ENCODE measurements at regions not wholly inside any gene's neighbourhood (a gene's known extent, or its start where the extent isn't known, plus 50 kb on each side); places are given as distances from the start of the nearest gene placed in this dataset.

DNA sequence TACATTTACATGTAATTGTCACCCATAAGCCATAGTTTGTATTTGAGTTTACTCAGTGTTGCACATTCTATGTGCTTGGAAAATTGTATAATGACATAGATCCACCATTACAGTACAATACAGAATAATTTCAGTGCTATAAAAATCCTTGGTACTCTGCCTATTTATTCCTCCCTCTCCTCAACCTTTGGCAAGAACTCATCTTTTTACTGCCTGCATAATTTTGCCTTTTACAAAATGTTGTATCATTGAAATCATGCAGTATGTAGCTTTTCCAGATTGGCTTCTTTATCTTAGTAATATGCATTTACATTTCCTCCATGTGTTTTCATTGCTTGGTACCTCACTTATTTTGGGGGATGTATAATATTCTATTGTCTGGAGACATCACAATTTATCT is 786.9 kb upstream of the SEMA6D start:
- Histone ChIP-seq H3K9me3 (no peaks in the 10 kb centered on the region), H3K4me1 (no peaks in the 10 kb centered on the region), H3K27ac (no peak overlapping the region), H3K4me3 (no peak overlapping the region), H3K27me3 (ENCODE audit: low read depth) (no peaks in the 10 kb centered on the region), H3K36me3 (no peaks in the 10 kb centered on the region)
- ATAC-seq, result no peak
- intact Hi-C loops (cut with DNase I), result no loop called here
- TF ChIP-seq, protein P1, sequence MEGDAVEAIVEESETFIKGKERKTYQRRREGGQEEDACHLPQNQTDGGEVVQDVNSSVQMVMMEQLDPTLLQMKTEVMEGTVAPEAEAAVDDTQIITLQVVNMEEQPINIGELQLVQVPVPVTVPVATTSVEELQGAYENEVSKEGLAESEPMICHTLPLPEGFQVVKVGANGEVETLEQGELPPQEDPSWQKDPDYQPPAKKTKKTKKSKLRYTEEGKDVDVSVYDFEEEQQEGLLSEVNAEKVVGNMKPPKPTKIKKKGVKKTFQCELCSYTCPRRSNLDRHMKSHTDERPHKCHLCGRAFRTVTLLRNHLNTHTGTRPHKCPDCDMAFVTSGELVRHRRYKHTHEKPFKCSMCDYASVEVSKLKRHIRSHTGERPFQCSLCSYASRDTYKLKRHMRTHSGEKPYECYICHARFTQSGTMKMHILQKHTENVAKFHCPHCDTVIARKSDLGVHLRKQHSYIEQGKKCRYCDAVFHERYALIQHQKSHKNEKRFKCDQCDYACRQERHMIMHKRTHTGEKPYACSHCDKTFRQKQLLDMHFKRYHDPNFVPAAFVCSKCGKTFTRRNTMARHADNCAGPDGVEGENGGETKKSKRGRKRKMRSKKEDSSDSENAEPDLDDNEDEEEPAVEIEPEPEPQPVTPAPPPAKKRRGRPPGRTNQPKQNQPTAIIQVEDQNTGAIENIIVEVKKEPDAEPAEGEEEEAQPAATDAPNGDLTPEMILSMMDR (IDR thresholded peaks at IDR 0.05), result no peak
- DNase-seq, result no peak

DNA sequence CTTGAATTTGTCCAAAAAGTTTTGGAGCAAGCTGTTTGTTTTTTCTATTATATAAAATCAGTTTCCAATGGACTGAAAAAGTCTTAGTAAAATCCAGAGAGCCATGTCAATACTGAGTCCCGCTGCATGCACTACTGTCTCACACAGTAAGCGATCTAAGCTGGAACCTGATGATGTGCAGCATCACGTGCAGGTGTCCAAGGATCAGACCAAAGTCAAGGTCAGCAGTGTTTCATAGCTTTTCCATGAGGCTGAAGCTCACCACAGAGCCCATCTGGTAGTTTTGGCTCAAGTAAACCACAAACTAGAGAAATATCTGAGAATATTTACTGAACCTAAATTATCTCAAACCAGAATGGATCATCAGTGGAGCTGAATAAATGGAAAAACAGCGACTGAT is 784.0 kb upstream of the SEMA6D start:
- Histone ChIP-seq H3K4me3 (no peak overlapping the region), H3K36me3 (no peaks in the 10 kb centered on the region), H3K9me3 (no peaks in the 10 kb centered on the region), H3K27ac (no peak overlapping the region), H3K27me3 (ENCODE audit: low read depth) (no peaks in the 10 kb centered on the region), H3K4me1 (no peaks in the 10 kb centered on the region)
- intact Hi-C loops (cut with DNase I), result no loop called here
- ATAC-seq (no peak), DNase-seq (no peak)
- TF ChIP-seq, protein P1 (IDR thresholded peaks at IDR 0.05), result no peak

- ATAC-seq (no peak), DNase-seq (no peak)
- Histone ChIP-seq H3K4me3 (no peak overlapping the region), H3K9me3 (no peaks in the 10 kb centered on the region), H3K27ac (no peak overlapping the region), H3K4me1 (no peaks in the 10 kb centered on the region), H3K27me3 (ENCODE audit: low read depth) (no peaks in the 10 kb centered on the region), H3K36me3 (no peaks in the 10 kb centered on the region)
- intact Hi-C loops (cut with DNase I), result no loop called here
- TF ChIP-seq, protein P1 (IDR thresholded peaks at IDR 0.05), result no peak
Observed at GRCh38 chr15:46934851-46935250, 782.5 kb upstream of the SEMA6D start.

- intact Hi-C loops (cut with DNase I), result no loop called here
- no peaks in the 10 kb centered on the region for H3K36me3 ChIP-seq
- no peak overlapping the region for H3K4me3 ChIP-seq
- H3K4me1 ChIP-seq, result no peaks in the 10 kb centered on the region
- TF ChIP-seq, protein P1 (IDR thresholded peaks at IDR 0.05), result no peak
- no peaks in the 10 kb centered on the region for H3K27me3 ChIP-seq (ENCODE audit: low read depth)
- no peak for ATAC-seq
- no peak overlapping the region for H3K27ac ChIP-seq
- H3K9me3 ChIP-seq, result no peaks in the 10 kb centered on the region
- DNase-seq, result no peak
Observed at GRCh38 chr15:46938169-46938568, 779.1 kb upstream of the SEMA6D start.

- no peak overlapping the region for H3K27ac ChIP-seq
- H3K36me3 ChIP-seq, result no peaks in the 10 kb centered on the region
- ATAC-seq (no peak), DNase-seq (no peak)
- H3K4me1 ChIP-seq, result no peaks in the 10 kb centered on the region
- H3K9me3 ChIP-seq, result no peaks in the 10 kb centered on the region
- H3K27me3 ChIP-seq (ENCODE audit: low read depth), result no peaks in the 10 kb centered on the region
- intact Hi-C loops (cut with DNase I), result no loop called here
- TF ChIP-seq, protein P1 (IDR thresholded peaks at IDR 0.05), result no peak
- H3K4me3 ChIP-seq, result no peak overlapping the region
Observed at GRCh38 chr15:46941241-46941640, 776.1 kb upstream of the SEMA6D start.

GRCh38 chr15:46946953-46947352 is 770.4 kb upstream of the SEMA6D start:
- Histone ChIP-seq H3K27me3 (ENCODE audit: low read depth) (no peaks in the 10 kb centered on the region), H3K36me3 (no peaks in the 10 kb centered on the region), H3K4me3 (no peak overlapping the region), H3K4me1 (no peaks in the 10 kb centered on the region), H3K9me3 (no peaks in the 10 kb centered on the region), H3K27ac (no peak overlapping the region)
- DNase-seq (no peak), ATAC-seq (no peak)
- TF ChIP-seq, protein P1 (IDR thresholded peaks at IDR 0.05), result no peak
- intact Hi-C loops (cut with DNase I), result no loop called here

Measured in lower lobe of right lung (tissue), 2 donors.